Keratinocyte (primary cell): ENCODE measurements at regions not wholly inside any gene's neighbourhood (a gene's known extent, or its start where the extent isn't known, plus 50 kb on each side); places are given as distances from the start of the nearest gene placed in this dataset.

Source experiments
- CTCF ChIP-seq, 3 experiments: IDR thresholded peaks in 1 of 3; conservative IDR thresholded peaks in 1 of 3; optimal IDR thresholded peaks in 1 of 3; 2 replicates in 2 of 3; 3 replicates in 1 of 3; pipeline versions ENCODE3 to v1.5.1; 2011; ENCODE audit warnings: low read length in 3 of 3, mild to moderate bottlenecking in 3 of 3, moderate library complexity in 2 of 3, control low read depth in 1 of 3, inconsistent platforms in 1 of 3; ENCODE audit not compliant: insufficient read depth in 2 of 3; ENCODE audit errors: extremely low read depth in 1 of 3
- EZH2 ChIP-seq: IDR thresholded peaks from one replicate; pipeline ENCODE4 v1.6.1; 2012; ENCODE audit warnings: inconsistent platforms, mild to moderate bottlenecking, low read length, moderate library complexity

DNA sequence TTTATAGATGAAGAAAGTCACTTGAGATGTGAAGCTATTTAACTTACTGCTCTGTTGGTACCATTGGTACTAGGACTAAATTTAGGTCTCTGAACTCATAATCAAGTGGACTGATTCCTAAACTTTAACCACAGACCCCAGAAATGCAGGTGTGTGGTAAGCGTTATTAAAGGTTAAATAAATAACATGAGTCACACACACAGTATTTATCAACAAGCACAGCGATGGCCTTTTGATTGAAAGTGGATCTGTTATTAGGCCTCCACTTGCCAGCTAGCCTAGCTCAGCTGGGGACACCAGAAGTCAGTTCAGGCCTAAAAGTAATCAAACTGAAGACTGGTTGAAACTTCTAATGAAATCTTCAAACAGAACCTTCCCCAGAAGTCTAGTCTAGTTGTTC lies 161.3 kb upstream of the DPP10 start:
- TF ChIP-seq CTCF (optimal IDR thresholded peaks at IDR 0.05 in 1 of 3, IDR thresholded peaks at IDR 0.05 in 1 of 3, conservative IDR thresholded peaks at IDR 0.05 in 1 of 3; ENCODE audit: extremely low read depth in 1 of 3, insufficient read depth in 2 of 3, low read length in 3 of 3) (no peak), EZH2 (no peak)
